RWPE1 (cell line): ENCODE measurements at regions not wholly inside any gene's neighbourhood (a gene's known extent, or its start where the extent isn't known, plus 50 kb on each side); places are given as distances from the start of the nearest gene placed in this dataset.

Source experiments
- CTCF ChIA-PET: fragments of 350-600 bp; sonication (Branson Sonifier 250); formaldehyde crosslinking; extraction: SDS; loops from one replicate; lab custom pipeline; 2021; lab: Yijun Ruan, JAX
- POLR2A ChIA-PET: fragments of 400-600 bp; formaldehyde crosslinking; extraction: SDS; loops from one replicate; lab custom pipeline; 2020; ENCODE audit warnings: antibody characterized with exemption; ENCODE audit not compliant: low non-redundant PET; lab: Yijun Ruan, JAX
- DNase-seq: peaks from one replicate; pipeline ENCODE4 v3.0.0; 2012; ENCODE audit warnings: low spot score
- H3K27ac ChIP-seq: fragments of 450-650 bp; 2 replicates; pipeline ENCODE4 v1.5.1; 2017
- CTCF ChIP-seq: fragments of 450-650 bp; conservative IDR thresholded peaks from 2 replicates; pipeline ENCODE4 v1.5.1; 2017; ENCODE audit warnings: low read depth, mild to moderate bottlenecking

- TF ChIP-seq CTCF = no peak
- DNase-seq = peak; percentile 8
- ChIA-PET POLR2A (no interaction called here), CTCF (no interaction called here)
- H3K27ac ChIP-seq = no peak overlapping the region
Observed at GRCh38 chr1:168939110-168939946, 167.2 kb upstream of the ATP1B1 start.

- no peak for DNase-seq
- CTCF ChIA-PET = no interaction called here
- POLR2A ChIA-PET = no interaction called here
Observed at GRCh38 chr1:168939947-168940223, 166.6 kb upstream of the ATP1B1 start.

GRCh38 chr1:168941640-168942039 lies 164.8 kb upstream of the ATP1B1 start:
- POLR2A ChIA-PET = no interaction called here

More at GRCh38 chr1:168939947-168940223, 166.6 kb upstream of the ATP1B1 start:
- H3K27ac ChIP-seq = no peak overlapping the region
- no peak for TF ChIP-seq CTCF

GRCh38 chr1:168942165-168942564 lies 164.3 kb upstream of the ATP1B1 start:
- ChIA-PET POLR2A (no interaction called here), CTCF (no interaction called here)
- DNase-seq = no peak
- TF ChIP-seq CTCF = no peak
- H3K27ac ChIP-seq = no peak overlapping the region

More at GRCh38 chr1:168941640-168942039, 164.8 kb upstream of the ATP1B1 start:
- CTCF ChIA-PET = no interaction called here
- no peak overlapping the region for H3K27ac ChIP-seq
- DNase-seq = no peak
- no peak for TF ChIP-seq CTCF

GRCh38 chr1:168945870-168946269 lies 160.6 kb upstream of the ATP1B1 start:
- no peak for DNase-seq
- POLR2A ChIA-PET = no interaction called here
- TF ChIP-seq CTCF = no peak
- no peak overlapping the region for H3K27ac ChIP-seq
- CTCF ChIA-PET = no interaction called here

- no peak for TF ChIP-seq CTCF
- POLR2A ChIA-PET = no interaction called here
- CTCF ChIA-PET = no interaction called here
- DNase-seq = no peak
- no peak overlapping the region for H3K27ac ChIP-seq
Observed at GRCh38 chr1:168947041-168947440, 159.4 kb upstream of the ATP1B1 start.
